ENCODE measurements at regions not wholly inside any gene's neighbourhood (a gene's known extent, or its start where the extent isn't known, plus 50 kb on each side); places are given as distances from the start of the nearest gene placed in this dataset.

DNA sequence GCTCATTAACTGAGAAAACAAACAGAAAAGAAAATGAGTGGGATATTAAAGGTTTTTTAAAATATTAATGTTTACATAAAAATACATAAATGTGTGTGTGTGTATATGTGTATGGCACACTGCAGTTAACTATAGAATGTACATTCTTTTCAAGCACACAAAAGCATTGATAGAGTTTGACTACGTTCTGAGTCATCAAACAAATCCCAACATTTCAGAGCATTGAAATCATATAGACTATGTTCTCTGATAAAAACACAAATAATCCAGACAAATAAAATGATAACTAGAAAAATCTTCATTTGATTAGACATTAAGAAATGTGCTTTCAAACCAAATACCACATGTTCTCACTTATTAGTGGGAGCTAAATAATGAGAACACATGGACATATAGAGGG lies 84.3 kb upstream of the CELF4 start:
- no peak for DNase-seq (ENCODE audit: low spot score)

DNA sequence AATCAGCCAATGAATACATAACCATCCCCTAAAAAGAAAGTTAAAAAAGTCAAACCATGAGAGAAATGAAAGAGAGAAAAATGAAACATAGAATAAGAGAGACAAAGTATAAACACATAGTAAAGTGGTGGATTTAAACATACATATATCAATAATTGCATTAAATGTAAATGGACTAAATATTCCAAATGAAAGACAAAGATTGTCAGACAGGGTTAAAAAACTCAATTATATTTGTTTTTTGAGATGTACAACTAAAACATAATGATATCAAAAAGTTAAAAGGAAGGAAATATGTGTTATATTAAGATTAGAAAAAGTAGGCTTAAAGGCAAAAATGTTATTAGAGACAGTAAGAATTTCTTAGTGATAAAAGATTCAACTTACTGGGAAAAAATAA lies 83.8 kb upstream of the CELF4 start:
- DNase-seq (ENCODE audit: low spot score): no peak

- no peak for DNase-seq (ENCODE audit: low spot score)
These were observed 76.0 kb upstream of the CELF4 start for GRCh38 chr18:37641573-37641972.

- no peak for DNase-seq (ENCODE audit: low spot score)
These were observed 74.9 kb upstream of the CELF4 start for GRCh38 chr18:37640504-37640903.

GRCh38 chr18:37639846-37640245 lies 74.2 kb upstream of the CELF4 start:
- DNase-seq (ENCODE audit: low spot score): no peak

- DNase-seq (ENCODE audit: low spot score): no peak
These were observed 71.9 kb upstream of the CELF4 start for GRCh38 chr18:37637478-37637850.

GRCh38 chr18:37636831-37637477 lies 71.4 kb upstream of the CELF4 start:
- DNase-seq (ENCODE audit: low spot score): no peak

- DNase-seq (ENCODE audit: low spot score): no peak
These were observed 68.9 kb upstream of the CELF4 start for GRCh38 chr18:37634516-37634915.

DNA sequence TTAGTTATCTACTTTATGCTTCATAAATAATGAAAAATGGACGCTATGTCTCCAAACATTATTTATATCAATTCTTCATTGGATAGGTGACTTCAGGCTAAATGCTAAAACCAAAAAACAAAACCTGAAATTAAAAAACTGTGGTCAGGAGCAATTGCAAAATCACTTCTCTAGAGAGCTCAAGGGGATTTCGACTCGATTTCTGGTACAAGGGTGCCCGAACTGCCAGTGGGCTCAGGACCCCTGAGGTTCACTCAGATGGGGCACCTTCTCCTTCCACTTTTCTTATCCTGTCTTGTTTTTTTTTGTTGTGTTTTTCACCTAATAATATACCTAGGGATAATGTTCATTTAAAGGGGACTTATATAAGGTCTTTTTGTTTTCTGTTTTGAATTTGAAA lies 65.8 kb upstream of the CELF4 start:
- no peak for DNase-seq (ENCODE audit: low spot score)

DNA sequence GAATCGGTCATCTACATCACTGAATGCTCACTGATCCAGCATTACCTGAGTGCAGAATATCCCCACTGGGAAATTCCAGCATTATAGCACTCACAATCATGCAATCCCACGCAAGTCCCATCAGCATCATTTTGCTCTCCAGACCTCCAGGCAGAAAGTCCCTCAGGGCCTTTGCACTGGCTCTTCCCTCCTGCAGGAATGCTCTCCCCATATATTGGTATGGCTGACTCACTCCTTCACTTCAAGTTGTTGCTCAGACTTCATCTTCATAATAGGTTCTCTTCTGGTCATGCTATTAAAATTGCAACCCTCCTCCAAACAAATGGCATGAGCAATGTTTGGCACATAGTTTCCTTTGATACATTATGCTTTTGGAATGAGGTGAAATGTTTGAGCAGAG lies 64.7 kb upstream of the CELF4 start:
- no peak for DNase-seq (ENCODE audit: low spot score)

- DNase-seq (ENCODE audit: low spot score): no peak
These were observed 63.0 kb upstream of the CELF4 start for GRCh38 chr18:37628470-37629220.

DNA sequence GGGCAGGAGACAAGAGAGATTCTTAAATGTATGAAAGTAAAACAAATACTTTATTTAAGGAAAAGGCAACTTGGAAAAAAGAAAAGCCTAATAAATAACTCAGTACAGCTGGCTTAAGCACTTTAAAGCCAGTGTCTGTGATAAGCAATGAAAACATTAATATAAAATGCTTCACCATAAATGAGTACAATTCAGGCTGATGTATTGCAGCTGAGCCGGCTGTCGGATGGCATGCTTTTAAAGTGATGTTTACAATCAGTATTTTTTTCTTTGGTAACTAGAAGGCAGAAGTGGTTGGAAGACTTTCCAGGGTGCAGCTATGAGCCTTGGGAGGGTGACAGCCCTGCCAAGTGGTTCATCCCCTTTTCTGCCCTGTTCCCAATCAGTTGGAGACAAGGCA lies 58.7 kb upstream of the CELF4 start:
- no peak for DNase-seq (ENCODE audit: low spot score)

DNA sequence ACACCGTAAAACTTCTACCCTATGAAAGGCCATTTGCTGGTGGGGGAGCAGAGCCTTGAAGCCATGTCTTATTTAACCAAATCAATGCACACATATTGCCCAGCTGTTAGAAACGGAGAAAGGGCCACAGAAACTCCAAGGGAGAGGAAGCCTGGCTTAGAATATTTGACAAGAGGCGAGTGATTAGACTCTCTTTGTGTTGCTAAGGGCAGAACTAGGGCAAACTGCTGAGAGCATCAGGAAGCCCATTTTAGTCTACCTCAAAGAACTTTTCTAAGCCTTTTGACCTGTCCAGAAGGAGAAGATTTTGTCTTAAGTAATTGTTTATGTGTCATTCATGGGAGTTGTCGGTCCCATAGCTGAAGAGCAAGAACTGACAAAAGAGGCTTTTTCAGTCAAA lies 54.4 kb upstream of the CELF4 start:
- DNase-seq (ENCODE audit: low spot score): no peak

- no peak for DNase-seq (ENCODE audit: low spot score)
These were observed 52.0 kb upstream of the CELF4 start for GRCh38 chr18:37617623-37618022.

Data from CD4-positive, alpha-beta T cell treated with Interleukin-15 for 4 hours (primary cell).